Activated T-helper 17 cell treated with anti-CD3 and anti-CD28 coated beads, Interleukin-2, amount 50 U/mL, for 72 hours (primary cell): ENCODE measurements at regions not wholly inside any gene's neighbourhood (a gene's known extent, or its start where the extent isn't known, plus 50 kb on each side); places are given as distances from the start of the nearest gene placed in this dataset.

Experiments used
- ATAC-seq: fragments of 150-1000 bp; cut with Tn5 transposase; replicated peaks from 2 replicates; pipeline ENCODE4 v1.10.0; 2021; ENCODE audit warnings: mild to moderate bottlenecking, moderate library complexity
- H3K27ac Mint-ChIP-seq: one replicate; pipeline ENCODE4 v1.8.0; 2022; ENCODE audit warnings: mixed read lengths
- H3K27me3 Mint-ChIP-seq: one replicate; pipeline ENCODE4 v1.8.0; 2022; ENCODE audit warnings: mixed read lengths
- H3K36me3 Mint-ChIP-seq: one replicate; pipeline ENCODE4 v1.8.0; 2022; ENCODE audit warnings: low read depth, mild to moderate bottlenecking, mixed read lengths
- H3K4me1 Mint-ChIP-seq: one replicate; pipeline ENCODE4 v1.8.0; 2022; ENCODE audit warnings: mixed read lengths
- H3K4me3 Mint-ChIP-seq: one replicate; pipeline ENCODE4 v1.8.0; 2022; ENCODE audit warnings: mild to moderate bottlenecking, mixed read lengths
- H3K9me3 Mint-ChIP-seq: one replicate; pipeline ENCODE4 v1.8.0; 2022; ENCODE audit warnings: mixed read lengths

DNA sequence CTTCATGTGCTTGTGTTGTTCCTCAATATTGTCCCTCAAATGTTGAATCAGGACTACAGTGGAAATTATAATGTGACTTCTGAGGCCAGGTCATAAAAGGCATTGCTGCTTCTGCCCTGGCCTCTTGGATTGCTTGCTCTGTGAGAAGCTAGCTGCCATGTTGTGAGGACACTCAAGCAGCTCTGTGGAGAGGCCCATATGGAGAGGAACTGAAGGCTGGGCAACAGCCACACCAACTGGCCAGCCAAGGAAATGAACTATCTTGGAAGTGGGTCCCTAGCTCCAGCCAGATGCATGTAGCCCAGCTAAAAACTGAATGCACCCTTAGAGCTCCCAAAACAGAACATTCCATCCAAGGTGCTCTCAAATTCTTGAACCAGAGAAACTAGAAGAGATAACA is 282.6 kb downstream of the BMP7 start:
- Mint-ChIP-seq H3K4me3 (no peak overlapping the region), H3K9me3 (peaks cover 6% of the 10 kb centered on the region), H3K27ac (no peak overlapping the region), H3K36me3 (no peaks in the 10 kb centered on the region), H3K4me1 (no peaks in the 10 kb centered on the region), H3K27me3 (peaks cover 12% of the 10 kb centered on the region)
- ATAC-seq: no peak

DNA sequence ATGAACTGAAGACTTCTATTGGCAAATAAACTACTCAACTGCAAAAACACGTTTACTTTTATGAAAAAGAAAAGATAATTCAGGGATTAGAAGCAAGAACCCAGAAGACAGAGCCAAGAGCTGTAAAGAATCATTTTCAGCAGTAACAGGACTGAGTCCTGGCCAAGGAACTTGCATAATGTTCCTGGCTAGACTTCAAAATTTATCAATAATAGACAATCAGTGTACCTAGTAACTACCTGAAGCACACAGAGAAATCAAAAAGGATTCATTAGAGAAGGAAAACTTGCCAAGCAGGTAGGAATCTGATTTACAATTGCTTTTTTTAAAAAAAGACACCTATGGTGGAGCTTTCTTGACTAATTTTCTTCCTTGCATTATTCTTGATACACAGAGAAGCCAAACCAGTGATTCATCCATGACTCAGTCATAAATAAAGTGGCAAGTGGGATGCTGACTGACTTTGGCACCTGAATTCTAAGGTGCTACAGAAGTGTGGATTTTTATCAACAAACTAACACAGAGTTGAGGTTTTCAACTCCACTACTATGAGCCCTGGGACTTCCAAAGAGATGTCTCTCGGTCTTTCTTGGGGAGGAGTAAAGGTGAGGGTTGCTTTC is 281.3 kb downstream of the BMP7 start:
- H3K9me3 Mint-ChIP-seq: peaks cover 6% of the 10 kb centered on the region
- H3K27ac Mint-ChIP-seq: no peak overlapping the region
- no peaks in the 10 kb centered on the region for H3K36me3 Mint-ChIP-seq
- no peaks in the 10 kb centered on the region for H3K4me1 Mint-ChIP-seq
- ATAC-seq: no peak
- peaks cover 11% of the 10 kb centered on the region for H3K27me3 Mint-ChIP-seq
- H3K4me3 Mint-ChIP-seq: no peak overlapping the region

DNA sequence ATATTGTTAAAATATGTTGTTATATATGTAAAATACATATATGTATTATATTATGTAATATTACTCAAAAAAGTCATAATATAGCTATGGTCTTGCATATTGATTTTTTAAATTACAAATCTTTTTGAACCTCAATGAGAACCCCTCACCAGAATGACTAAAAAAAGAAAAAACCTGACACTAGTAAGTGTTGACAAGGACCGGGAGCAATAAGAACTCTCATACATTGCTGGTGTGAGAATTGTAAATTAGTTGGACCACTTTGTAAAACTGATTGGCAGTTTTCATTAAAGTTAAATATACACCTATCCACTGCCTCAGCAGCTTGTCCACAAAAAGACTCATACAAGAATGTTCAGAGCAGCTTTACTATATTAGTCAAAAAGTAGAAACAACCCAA is 280.0 kb downstream of the BMP7 start:
- Mint-ChIP-seq H3K4me1 (no peaks in the 10 kb centered on the region), H3K4me3 (no peak overlapping the region), H3K36me3 (no peaks in the 10 kb centered on the region), H3K27me3 (peaks cover 16% of the 10 kb centered on the region), H3K27ac (no peak overlapping the region), H3K9me3 (peaks cover 6% of the 10 kb centered on the region)
- no peak for ATAC-seq

DNA sequence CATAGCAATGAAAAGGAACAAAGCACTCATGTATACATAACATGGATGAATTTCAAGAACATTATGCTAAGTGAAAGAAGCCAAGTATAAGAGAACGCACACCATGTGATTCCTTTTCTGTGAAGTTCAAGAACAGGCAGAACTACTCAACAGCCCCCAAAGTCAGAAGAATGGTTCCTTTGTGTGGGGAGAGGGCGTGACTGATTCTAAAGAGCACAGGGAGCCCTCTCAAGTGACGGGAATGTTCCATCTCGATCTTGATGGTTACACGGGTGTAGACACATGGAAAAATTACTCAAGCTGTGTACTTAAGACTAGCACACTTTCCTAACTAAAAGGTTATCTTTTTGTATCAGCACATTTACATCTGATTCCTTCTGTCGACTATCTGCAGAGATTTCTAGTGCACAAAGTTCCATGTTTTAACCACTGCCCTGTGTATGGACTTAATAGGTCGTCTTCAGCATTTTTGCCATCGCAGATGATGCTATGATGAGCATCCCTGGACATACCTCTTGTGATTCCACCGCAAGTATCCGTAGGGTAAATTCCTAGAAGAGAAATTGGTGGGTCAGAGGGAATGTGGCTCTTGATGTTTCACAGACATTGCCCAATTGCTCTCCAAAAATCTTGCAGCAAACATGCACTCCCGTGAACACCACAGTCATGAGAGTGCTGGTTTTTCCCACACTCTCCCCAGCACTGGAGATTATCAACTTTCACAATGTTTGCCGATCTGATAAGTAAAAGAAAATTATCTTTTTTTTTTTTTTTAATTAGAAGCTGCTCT is 279.3 kb downstream of the BMP7 start:
- H3K4me3 Mint-ChIP-seq: no peak overlapping the region
- peaks cover 6% of the 10 kb centered on the region for H3K9me3 Mint-ChIP-seq
- H3K27me3 Mint-ChIP-seq: peaks cover 16% of the 10 kb centered on the region
- H3K4me1 Mint-ChIP-seq: no peaks in the 10 kb centered on the region
- no peaks in the 10 kb centered on the region for H3K36me3 Mint-ChIP-seq
- no peak overlapping the region for H3K27ac Mint-ChIP-seq
- ATAC-seq: no peak

DNA sequence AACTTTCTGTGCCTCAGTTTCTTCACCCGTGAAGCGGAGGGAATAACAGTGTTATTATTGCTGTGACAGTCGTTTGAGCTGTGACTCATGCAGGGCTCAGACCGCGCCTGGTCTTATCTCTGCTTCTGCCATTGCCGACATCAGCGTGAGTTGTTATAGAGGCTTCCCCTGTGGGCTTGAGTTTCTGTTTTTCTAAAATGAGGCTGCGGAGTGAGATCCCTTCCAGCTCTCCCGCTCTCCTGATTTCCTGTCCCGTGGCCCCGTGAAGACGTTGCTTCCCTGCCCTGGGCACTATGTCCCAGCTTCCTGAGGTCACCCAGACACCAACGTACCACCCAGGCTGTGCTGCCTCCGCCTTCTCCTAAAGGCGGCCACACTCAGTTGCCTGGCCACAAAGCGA is 278.5 kb downstream of the BMP7 start:
- Mint-ChIP-seq H3K27me3 (peaks cover 16% of the 10 kb centered on the region), H3K27ac (no peak overlapping the region), H3K4me1 (no peaks in the 10 kb centered on the region), H3K9me3 (peaks cover 6% of the 10 kb centered on the region), H3K36me3 (no peaks in the 10 kb centered on the region), H3K4me3 (no peak overlapping the region)
- no peak for ATAC-seq

DNA sequence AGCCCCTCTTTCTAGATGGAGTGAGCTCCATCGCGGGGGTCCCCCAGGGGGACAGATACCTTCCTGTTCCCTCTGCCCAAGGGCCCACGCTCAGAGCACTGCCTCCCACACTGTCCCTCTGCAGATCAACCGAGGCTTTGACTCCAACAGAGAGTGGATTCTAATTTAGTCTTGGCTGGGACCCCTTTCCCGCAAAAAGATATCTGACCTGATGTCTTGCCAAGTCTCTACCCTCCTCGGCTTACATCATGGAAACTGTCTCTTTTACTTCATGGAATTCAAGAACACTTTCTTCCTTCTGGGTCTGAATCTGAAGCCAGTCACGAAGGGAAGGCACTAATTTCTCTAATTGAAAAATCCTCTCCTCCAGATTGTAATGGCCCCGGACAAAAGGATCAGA is 278.0 kb downstream of the BMP7 start:
- no peak overlapping the region for H3K4me3 Mint-ChIP-seq
- peaks cover 6% of the 10 kb centered on the region for H3K9me3 Mint-ChIP-seq
- no peaks in the 10 kb centered on the region for H3K36me3 Mint-ChIP-seq
- no peak overlapping the region for H3K27ac Mint-ChIP-seq
- peaks cover 16% of the 10 kb centered on the region for H3K27me3 Mint-ChIP-seq
- H3K4me1 Mint-ChIP-seq: no peaks in the 10 kb centered on the region
- ATAC-seq: no peak

DNA sequence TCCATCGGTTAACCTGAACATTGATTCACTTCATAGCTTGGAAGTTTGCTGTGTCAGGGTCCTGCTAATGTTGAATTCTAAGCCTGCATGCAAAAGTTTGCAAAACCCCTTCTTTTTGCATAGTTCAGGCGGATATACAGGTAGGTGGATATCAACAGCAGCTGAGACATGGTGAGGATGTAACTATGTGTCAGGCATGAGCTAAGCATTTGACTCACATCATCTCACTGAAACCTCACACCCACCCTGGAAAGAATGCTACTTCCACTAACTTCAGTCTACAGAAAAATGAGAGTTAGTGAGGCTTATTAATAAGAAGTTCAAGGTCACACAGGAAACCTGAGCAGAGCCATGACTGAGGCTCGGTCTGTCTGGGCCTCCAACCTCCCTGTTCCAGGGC is 276.9 kb downstream of the BMP7 start:
- H3K27me3 Mint-ChIP-seq: peaks cover 16% of the 10 kb centered on the region
- ATAC-seq: no peak
- H3K9me3 Mint-ChIP-seq: peaks cover under 1% of the 10 kb centered on the region
- H3K4me1 Mint-ChIP-seq: no peaks in the 10 kb centered on the region
- H3K36me3 Mint-ChIP-seq: no peaks in the 10 kb centered on the region
- H3K27ac Mint-ChIP-seq: no peak overlapping the region
- H3K4me3 Mint-ChIP-seq: no peak overlapping the region

DNA sequence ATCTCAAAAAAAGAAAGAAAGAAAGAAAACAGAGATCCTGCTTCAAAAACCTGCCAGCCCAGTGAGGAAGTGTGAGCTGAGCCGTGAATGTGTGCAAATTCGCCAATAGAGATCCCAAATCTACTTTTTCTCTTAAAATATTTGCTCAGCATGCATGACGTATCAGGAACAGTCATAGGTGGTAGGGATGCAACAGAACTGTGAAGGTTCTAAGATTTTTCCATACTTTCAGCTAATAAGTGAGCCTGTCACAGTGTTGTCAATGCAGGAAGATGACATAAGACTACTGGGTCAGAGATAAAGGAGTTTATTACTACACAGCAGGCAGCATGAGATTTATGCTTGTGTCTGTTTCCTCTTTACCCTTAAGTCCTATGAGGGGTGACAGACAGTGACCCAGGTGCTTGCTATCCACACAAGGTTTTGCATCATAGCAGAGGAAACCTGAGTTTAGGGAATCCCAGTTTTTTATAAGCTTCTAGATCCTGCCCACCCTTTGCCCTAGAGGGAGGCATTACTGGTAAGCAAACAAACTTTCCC is 273.4 kb downstream of the BMP7 start:
- Mint-ChIP-seq H3K27me3 (peaks cover 20% of the 10 kb centered on the region), H3K4me3 (no peak overlapping the region), H3K9me3 (peaks cover 5% of the 10 kb centered on the region), H3K36me3 (no peaks in the 10 kb centered on the region), H3K27ac (no peak overlapping the region), H3K4me1 (no peaks in the 10 kb centered on the region)
- ATAC-seq: no peak

DNA sequence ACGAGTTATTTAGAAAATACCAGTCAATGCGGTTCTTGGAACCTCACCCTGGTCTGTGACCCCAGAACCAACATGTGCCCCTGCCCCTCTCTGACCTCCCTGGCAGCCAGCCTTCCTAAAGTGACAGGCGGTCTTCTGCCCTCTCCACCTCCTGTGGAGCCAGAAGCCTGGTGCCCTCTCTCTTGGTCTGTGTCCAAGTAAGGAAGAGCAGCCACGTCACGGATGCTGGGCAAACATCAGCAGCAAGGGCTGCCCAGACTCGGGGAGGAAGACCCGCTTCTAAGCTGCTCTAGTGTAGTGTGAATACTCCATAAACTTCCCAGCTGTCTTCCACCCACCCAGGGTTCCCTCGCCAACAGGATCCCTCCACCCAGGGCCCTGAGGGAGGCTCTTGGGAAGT is 272.4 kb downstream of the BMP7 start:
- Mint-ChIP-seq H3K27me3 (peaks cover 17% of the 10 kb centered on the region), H3K9me3 (peaks cover 6% of the 10 kb centered on the region), H3K4me1 (no peaks in the 10 kb centered on the region), H3K4me3 (no peak overlapping the region), H3K36me3 (no peaks in the 10 kb centered on the region), H3K27ac (no peak overlapping the region)
- no peak for ATAC-seq

DNA sequence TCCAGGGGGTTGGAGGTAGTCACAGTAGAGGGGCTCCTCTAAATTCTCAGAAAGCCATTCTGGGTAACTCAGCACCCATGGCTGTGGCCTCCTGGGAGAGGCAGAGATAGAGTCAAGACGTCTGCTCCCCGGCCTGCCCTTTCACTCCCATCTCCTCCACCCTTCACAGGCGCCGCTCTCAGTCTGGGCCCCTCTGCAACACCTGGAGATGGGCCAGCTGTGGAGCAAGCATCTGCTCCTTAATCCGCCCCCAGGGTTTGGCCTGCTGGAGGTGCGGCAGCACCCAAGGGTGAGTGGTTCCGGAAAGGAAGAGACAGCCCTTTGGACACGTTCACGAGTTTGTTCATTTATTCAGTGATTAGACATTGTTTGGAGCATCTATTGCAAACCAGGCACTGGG is 271.3 kb downstream of the BMP7 start:
- H3K9me3 Mint-ChIP-seq: peaks cover 10% of the 10 kb centered on the region
- no peaks in the 10 kb centered on the region for H3K4me1 Mint-ChIP-seq
- H3K27me3 Mint-ChIP-seq: peaks cover 13% of the 10 kb centered on the region
- H3K36me3 Mint-ChIP-seq: no peaks in the 10 kb centered on the region
- no peak overlapping the region for H3K4me3 Mint-ChIP-seq
- ATAC-seq: no peak
- no peak overlapping the region for H3K27ac Mint-ChIP-seq

DNA sequence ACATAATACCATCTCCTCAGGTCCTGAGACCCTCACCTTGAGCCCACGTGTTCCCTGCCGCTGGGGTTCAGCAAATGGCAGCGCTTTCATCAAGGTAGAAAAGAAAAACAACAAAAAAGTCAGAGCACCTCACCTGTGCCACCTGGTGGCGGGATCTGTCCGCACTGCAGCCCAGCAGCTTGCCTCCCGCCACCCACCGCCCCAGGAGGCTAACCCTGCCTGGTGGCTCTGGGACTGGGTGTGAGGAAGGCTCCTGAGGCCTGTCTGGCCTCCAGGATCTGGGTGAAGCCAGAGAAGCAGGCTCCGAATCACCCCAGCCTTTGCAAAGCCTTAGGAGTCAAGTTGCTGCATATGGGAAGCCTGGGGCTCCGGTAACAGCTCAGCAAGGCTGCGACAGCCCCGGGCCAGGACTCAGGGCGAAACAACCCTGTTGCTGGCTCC is 270.8 kb downstream of the BMP7 start:
- no peak overlapping the region for H3K27ac Mint-ChIP-seq
- no peaks in the 10 kb centered on the region for H3K4me1 Mint-ChIP-seq
- H3K4me3 Mint-ChIP-seq: no peak overlapping the region
- peaks cover 13% of the 10 kb centered on the region for H3K9me3 Mint-ChIP-seq
- no peak for ATAC-seq
- H3K27me3 Mint-ChIP-seq: peaks cover 11% of the 10 kb centered on the region
- H3K36me3 Mint-ChIP-seq: no peaks in the 10 kb centered on the region

DNA sequence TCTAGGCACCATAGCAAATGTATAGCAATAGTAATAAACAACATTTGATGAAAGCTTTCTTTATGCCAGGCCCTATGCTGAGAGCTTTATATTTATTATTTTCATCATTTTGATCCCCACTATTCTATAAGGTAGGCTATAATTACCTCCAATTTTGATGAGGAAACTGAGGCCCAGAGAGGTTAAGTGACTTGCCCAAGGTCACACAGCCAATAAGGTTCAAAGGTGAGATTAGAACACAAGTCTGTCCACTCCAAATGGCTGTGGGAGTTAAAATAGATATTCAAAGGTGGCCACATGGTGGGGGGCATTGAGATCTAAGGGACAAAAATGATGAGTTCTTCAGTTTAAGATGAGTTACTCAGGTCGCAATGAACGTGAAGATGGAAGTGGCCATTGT is 269.9 kb downstream of the BMP7 start:
- no peak for ATAC-seq
- Mint-ChIP-seq H3K36me3 (no peaks in the 10 kb centered on the region), H3K27ac (no peak overlapping the region), H3K4me3 (no peak overlapping the region), H3K4me1 (no peaks in the 10 kb centered on the region), H3K9me3 (peaks cover 13% of the 10 kb centered on the region), H3K27me3 (peaks cover 5% of the 10 kb centered on the region)

DNA sequence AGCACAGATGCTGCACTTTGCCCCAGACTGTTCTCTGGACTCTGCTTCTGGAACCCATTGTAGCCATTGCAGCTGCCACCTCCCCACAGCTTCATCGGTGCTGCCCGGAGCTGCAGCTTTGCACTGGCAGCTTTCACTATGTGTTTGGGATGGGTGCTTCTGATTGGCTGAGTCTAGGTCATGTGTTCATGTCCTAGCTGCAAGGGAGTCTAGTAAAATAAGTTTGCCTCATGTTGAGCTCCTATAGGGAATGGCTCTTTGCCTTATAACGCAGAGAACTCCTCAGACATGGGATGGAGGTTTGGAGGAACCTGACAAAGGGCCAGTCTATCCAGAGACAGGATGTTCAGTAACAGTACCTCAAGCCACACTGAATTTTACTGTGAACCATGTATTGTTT is 268.0 kb downstream of the BMP7 start:
- Mint-ChIP-seq H3K27ac (no peak overlapping the region), H3K27me3 (peaks cover 5% of the 10 kb centered on the region), H3K4me1 (no peaks in the 10 kb centered on the region)

DNA sequence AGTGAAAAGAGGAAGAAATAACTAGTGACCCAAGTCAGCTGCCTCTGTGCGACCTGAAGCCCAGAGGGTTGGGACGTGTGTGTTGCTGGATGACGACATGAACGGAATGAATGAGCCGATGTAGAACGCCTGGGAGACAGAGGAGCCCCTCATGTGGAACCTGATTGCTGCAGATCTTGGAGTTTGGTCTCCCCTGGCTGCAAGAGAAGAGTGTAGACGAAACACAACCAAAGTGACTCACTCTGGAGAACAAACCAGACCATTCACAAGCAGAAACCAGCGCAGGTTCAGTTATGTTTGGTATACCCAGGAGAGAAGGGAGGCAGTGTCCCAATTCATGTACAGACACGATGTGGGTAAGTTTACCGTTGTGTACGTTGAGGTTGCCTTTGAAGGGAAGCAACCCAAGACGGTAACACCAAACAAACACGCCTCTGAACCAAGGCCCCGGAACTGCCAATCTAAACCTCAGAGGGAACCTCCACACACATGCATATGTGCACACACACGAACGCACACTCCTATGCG is 265.9 kb downstream of the BMP7 start:
- Mint-ChIP-seq H3K4me3 (no peak overlapping the region), H3K9me3 (peaks cover 13% of the 10 kb centered on the region), H3K36me3 (no peaks in the 10 kb centered on the region), H3K4me1 (no peaks in the 10 kb centered on the region), H3K27me3 (peaks cover 14% of the 10 kb centered on the region), H3K27ac (no peak overlapping the region)
- ATAC-seq: no peak

More for the DNA sequence above, 268.0 kb downstream of the BMP7 start:
- ATAC-seq: no peak
- H3K4me3 Mint-ChIP-seq: no peak overlapping the region
- peaks cover 13% of the 10 kb centered on the region for H3K9me3 Mint-ChIP-seq
- H3K36me3 Mint-ChIP-seq: no peaks in the 10 kb centered on the region
